ENCODE measurements at regions not wholly inside any gene's neighbourhood (a gene's known extent, or its start where the extent isn't known, plus 50 kb on each side); places are given as distances from the start of the nearest gene placed in this dataset.
"Not testable (repeated sequence)": the region's sequence is repeated elsewhere in the genome, so short reads cannot be mapped to it uniquely, and the experiment has no call there.

DNA sequence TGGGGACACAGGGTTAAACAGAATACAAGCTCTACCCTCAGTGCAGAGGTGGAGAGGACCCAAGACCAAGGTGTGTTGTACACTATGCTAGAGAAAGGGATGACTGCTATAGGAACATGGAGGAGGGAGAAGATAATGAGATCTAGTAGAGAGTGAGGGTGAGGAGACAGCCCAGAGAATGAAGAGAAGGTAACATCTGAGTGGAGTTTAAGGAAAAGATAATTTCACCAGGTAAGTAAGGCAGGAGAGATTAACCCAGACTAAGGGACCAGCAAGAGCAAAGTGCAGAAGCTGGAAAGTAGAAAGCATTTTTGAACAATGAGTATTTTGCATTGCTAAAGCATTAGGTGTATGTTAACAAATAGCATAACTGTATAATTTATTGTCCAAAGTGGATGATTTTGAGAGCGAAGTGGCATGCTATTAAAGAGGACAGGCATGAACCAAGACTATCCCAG lies 128.8 kb downstream of the RASSF10 start:
- no peak for DNase-seq

DNA sequence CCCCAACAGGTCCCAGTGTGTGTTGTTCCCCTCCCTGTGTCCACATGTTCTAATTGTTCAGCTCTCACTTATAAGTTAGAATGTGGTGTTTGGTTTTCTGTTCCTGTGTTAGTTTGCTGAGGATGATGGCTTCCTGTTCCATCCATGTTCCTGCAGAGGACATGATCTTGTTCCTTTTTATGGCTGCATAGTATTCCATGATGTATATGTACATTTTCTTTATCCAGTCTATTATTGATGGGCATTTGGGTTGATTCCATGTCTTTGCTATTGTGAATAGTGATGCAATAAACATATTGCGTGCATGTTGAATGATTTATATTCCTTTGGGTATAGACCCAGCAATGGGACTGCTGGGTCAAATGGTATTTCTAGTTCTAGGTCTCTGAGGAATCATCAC lies 130.0 kb downstream of the RASSF10 start:
- DNase-seq = not testable (repeated sequence)

DNA sequence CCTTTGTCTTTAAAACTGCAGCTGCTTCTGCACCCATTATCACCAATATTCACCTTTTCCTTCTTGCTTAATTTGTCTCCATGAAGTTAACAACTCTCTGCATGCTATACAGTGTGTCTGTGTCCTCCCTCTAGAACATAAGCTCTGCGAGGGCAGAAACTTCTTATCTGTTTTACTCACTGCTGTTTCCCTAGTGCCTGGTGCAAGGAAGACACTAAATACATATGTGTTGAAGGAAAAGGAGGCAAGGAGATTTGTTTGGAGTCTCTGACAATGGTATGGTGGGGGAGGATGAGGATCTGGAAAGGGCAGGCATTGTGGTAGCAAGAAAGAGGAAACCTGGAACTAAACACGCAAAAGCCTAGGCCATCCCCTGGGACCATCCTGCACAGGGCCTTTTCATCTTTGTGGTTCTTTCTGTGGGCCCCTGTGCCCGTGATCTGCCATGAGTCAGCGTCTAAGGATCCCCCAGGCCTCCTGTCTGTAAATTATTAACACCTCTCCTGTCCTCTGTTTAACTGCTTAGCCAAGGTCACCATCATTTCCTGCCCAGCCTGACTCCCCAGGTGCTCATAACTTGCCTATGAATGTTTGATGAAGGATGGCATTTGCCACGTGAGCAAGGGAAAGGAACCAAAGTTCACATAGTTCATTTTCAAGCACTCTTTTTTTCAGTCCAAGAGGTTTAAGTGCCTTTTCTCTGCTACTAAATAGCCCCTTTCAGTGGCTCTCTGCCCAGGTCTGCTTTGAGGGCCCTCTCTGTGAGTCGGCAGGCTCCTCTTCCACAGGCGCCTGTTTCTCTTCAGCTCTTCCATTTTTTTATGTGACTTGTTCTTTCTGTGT lies 131.1 kb downstream of the RASSF10 start:
- peak; percentile 89 to 97 for DNase-seq

DNA sequence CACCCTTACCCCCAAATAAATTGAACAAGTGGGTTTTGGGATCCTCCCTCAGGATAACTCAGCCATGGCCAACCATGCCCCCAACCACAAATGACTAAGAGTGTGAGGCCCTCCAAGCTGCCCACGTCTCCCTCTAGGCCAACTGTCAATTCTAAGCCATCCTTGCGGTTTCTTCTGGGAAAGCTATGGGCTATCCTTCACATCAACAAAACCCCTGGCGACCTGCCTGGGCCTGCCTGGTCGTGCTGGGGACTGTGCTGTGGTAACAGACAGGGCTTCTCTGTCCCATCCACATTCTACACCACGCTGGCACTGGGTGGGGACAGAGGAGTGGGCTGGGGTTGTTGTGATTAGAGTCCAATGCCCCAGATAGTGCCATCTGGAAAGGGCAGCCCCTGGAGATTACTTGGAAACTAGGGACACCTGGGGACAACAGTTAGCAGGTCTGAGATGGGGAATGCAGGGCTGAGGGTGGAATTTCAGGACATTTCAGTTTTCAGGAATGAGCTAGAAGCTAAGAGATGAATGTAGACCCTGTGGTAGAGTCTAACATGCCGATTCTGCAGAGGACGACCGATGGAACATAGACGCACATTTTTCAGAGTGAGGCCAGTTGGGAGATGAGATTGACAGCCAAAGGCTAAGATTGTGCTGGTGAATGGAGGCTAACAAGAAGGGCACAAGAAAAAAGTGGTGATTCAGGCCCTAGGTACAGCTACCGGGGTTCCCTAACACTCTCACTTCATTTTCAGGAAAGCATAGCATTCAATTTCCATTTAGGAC lies 131.9 kb downstream of the RASSF10 start:
- DNase-seq = peak; percentile 79 to 97

DNA sequence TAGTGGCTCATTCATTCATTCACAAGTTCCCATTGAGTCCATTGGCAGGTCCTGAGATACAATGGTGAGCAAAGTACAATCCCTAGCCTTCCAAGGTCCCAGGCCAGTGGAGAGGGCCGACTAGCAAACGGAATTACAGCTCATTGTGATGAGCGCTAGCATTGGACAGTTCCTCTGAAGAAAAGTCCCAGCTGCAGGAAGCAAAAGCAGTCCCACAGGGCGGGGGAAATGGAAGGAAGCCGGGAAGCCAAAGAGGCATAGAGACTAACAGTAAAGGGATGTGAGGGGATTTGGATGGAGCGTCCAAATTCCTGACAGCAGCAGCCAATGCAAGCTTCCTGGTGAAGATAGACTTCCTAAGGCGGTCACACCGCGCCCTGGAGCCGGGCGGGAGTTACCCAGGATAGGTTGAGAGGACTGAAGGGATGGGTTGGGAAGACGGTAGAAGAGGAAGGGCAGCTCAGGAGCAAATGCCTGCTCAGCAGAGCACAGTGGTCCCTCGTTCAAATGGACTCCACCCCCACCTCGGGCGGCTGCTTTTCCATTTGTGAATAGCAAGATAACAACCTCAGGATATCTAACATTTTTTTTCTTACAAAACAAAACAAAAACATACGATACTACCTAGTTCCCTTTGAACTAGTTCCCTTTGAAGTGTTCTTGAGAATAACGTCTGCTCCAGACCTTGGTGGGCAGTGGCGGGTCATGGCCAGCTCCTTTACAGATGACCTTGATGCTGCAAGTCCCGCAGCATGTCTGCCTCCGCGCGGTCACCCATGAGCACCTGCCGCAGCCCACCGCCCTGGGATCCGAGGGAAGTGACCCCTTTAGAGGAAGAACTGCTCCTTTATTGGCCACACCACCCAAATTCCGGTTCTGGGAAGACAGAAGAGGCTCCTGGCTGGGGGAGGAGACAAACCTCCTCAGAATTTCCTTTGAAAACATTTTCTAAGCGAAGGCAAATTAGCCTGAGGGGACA lies 132.9 kb downstream of the RASSF10 start:
- no peak for DNase-seq

DNA sequence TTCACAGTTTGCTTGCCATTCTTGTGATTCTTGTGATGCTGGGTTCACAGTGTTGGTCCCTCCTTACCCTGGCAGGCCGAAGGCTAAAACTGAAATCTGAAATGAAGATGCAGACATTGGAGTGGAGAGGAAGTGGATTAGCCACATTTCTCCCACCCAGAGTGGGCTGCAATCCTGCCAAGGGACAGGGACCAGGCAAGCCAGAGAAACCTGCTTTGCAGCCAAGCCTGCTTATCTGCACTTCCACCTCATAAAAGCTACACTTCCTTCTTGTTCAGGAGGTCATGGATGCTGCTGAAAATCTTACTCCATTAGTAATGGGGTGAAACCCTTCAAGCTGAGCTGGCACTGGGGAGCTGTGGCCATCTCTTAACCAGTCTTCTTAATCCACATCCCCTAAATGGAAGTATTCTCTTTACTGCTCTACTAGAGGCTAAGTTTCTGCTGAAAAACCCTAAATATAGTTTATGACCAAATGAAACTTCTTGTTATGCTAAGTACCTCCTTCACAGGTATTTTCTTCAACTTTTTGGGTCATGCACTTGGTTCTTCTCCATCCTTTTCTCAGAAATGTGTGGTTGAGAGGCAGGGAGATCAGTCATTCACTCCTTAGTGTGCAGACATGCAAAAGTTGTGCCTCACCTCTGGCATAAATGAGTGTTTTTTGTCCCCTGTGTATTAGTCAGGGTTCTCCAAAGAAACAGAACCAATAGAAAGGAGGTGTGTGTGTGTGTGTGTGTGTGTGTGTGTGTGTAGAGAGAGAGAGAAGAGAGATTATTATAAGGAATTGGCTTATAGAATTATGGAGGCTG lies 133.9 kb upstream of the BMAL1 start:
- DNase-seq = no peak

DNA sequence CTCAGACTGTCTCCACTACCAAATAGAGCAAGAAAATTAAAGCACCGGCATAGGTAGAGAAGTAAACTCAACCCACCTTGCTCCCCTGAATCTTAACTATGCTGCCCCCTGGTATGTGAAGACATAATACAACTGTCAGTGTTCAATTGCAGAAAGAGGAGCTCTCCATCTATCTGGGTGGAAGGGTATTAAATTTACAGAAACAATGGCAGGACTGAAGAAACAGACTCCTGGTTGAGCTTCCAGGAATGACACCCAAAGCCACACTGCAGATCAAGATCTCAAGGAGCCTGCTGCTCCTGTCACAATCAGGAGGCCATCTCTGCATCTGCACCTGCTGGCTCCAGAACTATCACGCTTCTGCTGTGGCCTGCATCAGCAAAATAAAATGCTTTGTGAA lies 132.1 kb upstream of the BMAL1 start:
- no peak for DNase-seq

DNA sequence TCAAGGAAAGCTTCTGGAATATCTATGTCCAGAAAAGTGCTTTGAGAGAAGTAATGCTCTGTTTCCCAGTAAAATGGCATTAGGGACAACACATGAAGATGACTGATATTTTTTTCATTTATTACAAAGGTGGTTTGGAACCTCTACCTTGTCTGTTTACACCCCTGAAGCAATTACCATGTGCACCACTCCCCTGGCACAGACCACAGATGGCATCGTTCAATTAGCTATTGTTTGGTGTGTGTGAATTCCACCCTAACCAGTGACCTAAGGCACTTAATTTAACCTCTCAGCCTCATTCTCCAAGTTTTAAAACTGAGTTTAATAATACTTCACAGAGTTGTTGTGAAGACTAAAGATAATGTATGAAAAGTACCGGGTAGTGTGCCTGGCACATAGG lies 127.6 kb upstream of the BMAL1 start:
- DNase-seq = no peak

DNA sequence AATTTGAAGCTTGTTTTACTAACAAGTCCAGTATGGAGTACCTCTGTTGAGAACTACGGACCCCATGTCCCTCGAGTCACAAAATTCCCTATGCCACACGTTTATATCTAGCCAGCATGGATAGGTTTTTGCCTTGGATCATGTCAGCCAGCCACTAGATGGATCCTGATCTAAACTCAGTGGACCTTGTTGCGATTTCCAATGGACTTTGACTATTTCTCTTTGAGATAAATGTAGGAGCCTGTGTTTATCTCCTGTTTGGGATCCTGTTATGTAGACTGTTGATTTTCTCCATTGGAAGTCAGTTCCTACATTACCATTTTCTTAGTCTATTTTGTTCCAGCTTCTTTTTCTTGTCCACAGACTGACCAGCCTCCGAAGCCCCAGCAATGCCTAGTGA lies 127.1 kb upstream of the BMAL1 start:
- DNase-seq = no peak

DNA sequence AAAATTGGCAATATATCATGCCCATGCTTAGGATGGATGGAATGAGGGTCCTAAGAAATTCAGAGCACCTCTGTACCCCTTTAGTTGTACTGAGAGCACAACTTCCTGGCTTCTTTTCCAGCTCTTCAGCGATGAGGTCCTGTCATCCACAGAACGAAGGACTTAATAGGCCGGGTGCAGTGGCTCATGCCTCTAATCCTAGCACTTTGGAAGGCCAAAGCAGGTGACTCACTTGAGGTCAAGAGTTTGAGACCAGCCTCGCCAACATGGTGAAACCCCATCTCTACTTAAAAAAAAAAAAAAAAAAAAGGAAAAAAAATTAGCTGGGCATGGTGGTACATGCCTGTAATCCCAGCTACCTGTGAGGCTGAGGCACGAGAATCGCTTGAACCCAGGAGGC lies 125.3 kb upstream of the BMAL1 start:
- no peak for DNase-seq

DNA sequence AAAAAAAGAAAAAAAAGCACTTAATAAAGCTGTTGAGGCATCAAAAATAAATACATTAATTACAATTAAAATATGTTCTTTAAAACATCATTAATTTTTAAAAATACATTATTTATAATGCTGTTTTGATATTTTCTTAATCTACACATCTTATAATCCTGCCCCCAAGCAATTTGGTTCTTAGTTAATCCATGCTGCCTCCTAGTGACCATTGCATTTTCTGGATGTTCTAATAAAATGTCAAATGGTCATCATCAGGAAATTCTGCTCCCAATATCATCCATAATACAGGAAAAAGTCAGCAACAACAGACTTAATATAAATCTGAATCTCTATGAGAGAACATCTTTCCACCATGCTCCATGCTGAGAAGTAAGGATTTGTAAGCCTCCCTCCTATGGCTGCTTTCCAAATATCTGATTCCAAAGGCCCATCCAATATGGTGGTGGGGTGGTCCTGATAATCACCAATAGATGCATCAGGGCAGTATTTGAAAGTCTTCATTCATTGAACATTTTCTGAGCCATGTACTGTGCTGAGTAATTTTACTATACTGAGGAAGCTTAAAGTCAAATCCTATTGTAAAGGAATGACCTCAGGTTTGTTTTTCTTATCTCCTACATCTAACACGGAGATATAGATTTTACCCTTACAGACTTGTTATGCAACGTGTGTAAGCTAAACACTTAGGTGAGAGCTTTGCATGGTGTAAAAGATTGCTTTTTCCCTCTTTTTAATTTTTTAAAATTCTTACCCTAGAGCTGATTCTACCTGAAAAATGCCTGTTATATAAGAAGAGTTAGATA lies 124.7 kb upstream of the BMAL1 start:
- DNase-seq = no peak

DNA sequence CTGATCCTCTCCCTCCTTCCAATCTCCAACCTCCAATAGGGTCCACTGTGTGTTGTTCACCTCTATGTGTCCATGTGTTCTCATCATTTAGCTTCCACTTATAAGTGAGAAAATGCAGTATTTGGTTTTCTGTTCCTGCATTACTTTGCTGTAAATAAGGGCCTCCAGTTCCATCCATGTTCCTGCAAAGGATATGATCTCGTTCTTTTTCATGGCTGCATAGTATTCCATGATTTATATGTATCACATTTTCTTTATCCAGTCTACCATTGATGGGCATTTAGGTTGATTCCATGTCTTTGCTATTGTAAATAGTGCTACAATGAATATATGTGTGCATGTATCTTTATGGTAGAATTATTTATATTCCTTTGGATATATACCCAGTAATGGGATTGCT lies 123.2 kb upstream of the BMAL1 start:
- DNase-seq = not testable (repeated sequence)

DNA sequence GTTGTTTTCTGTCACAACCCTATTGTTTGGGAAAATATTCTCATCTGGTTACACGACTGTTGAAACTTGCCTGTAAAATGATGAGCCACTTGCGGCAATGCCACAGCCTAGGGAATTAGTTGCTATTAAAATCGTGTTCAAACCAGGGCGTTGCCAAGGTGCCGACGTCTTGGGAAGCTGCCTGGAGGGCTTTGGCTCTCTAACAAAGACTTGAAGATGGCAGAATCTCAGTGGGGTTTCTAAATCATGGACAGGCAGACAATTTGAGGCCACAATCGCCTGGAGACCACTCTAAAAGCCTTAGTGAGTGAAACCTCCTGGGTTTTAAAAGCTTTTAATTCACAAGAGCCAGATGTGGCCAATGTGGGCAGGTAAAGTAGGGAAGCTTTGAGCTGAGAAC lies 117.2 kb upstream of the BMAL1 start:
- peak; percentile 63 for DNase-seq

DNA sequence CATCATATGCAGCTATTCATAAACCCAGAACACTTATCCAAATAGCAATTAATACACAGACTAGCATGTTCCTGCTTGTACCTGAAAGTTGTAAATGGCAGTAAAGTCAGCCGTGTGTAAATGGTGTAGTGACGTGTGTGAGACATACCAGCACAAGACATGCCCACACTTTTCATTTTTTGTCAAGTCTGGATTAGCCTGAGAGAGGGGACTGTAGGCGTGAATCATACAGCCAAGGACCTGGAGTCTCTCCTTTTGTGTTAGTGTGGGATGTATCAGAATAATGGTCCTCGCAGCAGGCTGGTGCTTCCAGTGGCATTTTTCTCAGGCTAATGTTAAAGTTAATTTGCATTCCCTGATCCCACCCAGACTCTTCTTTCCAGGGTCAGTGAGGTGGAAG lies 116.8 kb upstream of the BMAL1 start:
- no peak for DNase-seq

DNA sequence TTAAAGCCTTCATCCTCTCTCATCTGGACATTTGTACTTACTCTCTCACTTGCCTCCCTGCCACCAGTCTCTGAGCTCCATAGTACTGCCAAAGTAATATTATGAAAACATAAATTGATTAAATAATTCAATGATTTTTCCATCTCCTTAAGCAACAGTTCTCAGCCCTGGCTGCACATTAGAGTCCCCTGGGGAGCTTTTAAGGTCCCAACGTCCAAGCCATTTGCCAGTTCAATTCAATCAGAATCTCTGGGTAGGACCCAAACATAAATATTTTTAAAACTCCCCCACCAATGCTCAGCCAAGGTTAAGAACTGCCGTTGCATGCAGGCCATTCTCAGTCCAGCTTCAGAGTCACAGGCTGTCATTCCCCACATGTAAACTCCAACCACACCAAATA lies 114.4 kb upstream of the BMAL1 start:
- DNase-seq = no peak

DNA sequence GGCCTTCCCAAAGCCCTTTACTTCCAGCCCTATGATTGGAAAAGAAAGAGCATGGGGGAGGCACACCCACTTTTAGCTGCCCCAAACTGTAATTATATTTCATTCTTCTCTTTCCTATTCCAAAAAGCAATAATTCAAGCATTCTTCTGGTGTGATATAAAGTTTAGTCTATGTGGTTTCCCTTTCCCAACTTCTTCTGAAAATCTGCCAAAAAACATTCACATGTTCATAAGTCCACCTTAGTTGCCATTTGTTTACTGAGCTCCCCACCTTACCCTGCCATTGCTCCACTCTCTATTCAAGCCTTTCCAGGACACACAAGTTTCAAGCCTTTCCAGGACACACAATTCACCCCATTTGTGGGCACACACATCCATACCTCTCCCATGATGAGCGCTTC lies 111.6 kb upstream of the BMAL1 start:
- no peak for DNase-seq

DNA sequence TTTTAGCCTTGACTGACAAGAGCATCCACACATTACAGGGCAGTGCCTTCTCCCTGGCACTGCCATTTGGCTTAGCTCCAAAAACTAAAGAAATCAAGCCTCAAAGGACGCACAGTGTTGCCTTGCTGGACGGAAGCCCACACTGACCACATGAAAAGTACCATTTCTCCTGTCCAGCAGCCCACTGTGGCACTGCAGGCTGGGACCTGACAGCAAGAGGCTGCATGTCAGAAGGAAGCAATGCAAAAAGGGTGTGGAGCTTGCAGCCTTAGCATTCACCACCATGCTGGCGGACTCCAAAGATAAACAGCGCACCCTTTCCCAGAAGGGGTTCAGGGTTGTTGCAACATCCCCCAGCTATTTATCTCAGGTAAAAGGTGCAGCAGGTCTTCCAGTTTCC lies 109.3 kb upstream of the BMAL1 start:
- DNase-seq = no peak

DNA sequence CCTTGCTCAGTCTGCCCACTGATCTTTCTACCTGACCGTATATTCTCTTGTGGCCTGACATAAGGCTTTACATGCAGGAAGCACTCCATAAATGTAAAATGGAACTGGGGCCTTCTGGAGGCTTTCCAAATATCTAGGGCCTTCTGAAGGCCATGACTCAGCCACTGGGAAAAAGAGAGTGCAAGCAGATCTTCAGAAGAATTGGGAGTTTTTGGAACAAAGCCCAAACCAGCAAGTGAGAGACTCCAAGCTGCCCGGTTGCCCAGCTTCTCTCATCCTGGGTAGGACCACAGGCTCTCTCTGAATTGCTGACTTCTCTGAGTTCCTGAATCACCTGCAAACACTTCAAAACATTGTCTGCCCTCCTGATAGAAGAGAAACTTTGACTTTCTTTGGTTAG lies 107.9 kb upstream of the BMAL1 start:
- no peak for DNase-seq

DNA sequence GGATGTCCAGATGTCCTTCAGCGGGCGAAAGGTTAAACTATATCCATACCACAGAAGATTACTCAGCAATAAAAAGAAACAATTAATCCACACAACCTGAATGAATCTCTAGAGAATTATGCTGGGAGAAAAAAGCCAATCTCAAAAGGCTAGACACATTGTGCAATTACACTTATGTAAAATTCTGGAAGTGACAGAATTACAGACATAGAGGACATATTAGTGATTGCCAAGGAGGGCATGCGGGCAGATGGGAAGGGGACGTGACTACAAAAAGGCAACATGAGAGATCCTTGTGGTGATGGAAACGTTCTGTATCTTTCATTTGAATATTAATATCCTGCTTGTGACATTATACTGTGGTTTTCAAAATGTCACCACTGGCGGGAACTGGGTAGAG lies 103.5 kb upstream of the BMAL1 start:
- DNase-seq = no peak

DNA sequence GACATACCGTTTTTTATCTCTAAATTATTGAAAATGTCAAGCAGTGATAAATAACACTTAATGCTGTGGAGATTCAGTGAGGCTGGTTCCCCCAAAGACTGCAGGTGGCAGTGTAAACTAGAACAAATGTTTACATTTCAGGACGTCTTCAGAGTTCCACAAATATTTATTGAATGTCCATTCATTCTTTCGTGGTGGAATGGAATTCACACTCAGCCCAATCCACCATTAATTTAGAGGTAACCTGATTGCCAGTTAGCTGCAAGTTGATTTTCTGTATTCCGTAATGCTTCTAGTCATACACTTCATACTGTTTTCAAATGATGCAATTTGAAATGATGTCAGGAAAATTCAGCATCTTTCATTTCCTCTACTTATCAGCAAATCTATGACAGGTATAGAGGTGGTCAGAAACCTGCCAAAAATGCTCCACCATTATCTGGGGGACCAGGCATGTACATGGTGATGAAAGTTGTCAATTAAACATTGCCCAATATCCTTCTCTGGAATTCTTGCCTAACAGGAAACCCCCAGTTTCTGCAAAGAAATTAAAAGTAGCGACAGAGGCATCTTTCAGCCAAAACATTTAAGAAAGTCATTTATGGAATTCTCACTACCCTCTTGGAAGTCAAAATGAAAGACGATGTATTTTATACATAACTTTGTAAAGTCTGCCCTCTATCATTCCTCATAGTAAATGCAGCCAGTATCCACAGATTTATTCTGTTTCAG lies 94.3 kb upstream of the BMAL1 start:
- no peak for DNase-seq

DNA sequence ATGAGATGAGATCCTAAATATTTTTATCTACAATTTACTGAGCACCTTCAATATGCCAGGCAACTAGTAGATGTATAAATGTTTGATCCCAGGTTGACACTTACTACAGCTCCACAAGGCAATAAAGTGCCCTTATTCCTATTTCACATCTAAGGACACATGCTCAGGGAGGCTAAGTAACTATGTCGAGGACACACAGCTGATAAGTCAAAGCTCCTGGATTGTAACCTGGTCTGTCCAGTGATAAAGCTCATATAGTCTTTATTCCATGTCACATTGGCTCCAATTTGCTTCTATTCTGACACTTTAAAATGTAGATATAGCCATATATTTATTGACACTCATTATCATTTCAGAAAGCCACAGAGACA lies 93.8 kb upstream of the BMAL1 start:
- DNase-seq = no peak
